Activated CD4-positive, alpha-beta T cell treated with anti-CD3 and anti-CD28 coated beads, Interleukin-2, amount 50 U/mL, for 16 hours (primary cell): ENCODE measurements at regions not wholly inside any gene's neighbourhood (a gene's known extent, or its start where the extent isn't known, plus 50 kb on each side); places are given as distances from the start of the nearest gene placed in this dataset.

Experiments used
- DNase-seq: peaks from one replicate; pipeline ENCODE4 v3.0.0-alpha.2; 2020

DNA sequence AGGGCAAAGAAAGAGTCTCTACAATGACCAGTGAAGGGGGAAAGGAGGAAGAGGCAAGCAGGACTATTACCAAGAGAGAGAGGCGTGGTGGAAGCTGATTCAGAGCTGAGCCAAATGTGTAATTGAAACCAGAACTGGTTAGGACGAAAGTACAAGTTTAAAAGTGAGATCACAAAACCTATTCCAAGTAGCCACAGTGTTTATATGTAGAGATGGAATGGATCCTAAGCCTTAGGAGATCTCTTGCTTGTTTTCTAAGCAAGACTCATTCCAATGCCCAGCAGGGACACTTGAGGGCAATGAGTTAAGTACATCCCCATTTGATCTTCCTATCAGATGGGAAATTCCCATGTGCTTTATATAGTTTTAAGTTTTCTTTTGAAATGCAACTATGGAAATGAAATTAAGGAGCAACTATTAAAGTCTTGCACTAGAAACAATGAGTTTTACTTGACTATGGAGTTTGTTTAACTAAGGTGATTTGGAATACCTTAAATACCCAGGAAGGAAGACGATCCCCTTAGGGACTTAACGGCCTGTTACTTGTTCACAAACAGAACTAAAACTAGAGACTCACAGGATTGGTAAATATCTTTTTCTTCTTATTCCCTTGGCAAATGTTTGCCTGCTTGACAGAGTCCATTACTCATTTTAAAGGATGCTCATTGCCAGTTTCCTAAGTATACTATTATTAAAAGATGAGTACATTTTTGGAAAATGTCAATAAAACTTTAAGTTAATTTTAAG, 51.1 kb upstream of the SNX2 start:
- DNase-seq = peak; percentile 51
